SK-N-MC (cell line): ENCODE measurements at regions not wholly inside any gene's neighbourhood (a gene's known extent, or its start where the extent isn't known, plus 50 kb on each side); places are given as distances from the start of the nearest gene placed in this dataset.
"Not testable (repeated sequence)": the region's sequence is repeated elsewhere in the genome, so short reads cannot be mapped to it uniquely, and the experiment has no call there.

Experiments used
- DNase-seq: peaks from one replicate; pipeline ENCODE4 v3.0.0-alpha.2; 2011; ENCODE audit warnings: low read depth, low spot score
- H3K27ac ChIP-seq: fragments of 200-600 bp; sonication (generic); 2 replicates; pipeline ENCODE4 v1.5.1; 2016; ENCODE audit warnings: mixed run types
- H3K36me3 ChIP-seq: fragments of 200-600 bp; sonication (generic); 2 replicates; pipeline ENCODE4 v1.6.1; 2017; ENCODE audit warnings: antibody characterized with exemption, low read length, mixed read lengths; ENCODE audit not compliant: insufficient read depth
- H3K4me3 ChIP-seq: fragments of 200-600 bp; sonication (generic); 2 replicates; pipeline ENCODE4 v1.5.1; 2016
- H3K9ac ChIP-seq: fragments of 200-600 bp; sonication (generic); 2 replicates; pipeline ENCODE4 v1.8.0; 2017; ENCODE audit warnings: mixed run types, mixed read lengths; ENCODE audit not compliant: insufficient read length
- H3K9me3 ChIP-seq: fragments of 200-600 bp; sonication (generic); 2 replicates; pipeline ENCODE4 v1.6.1; 2017; ENCODE audit warnings: low read depth, mild to moderate bottlenecking, antibody characterized with exemption, low read length, moderate library complexity, mixed read lengths
- EZH2 ChIP-seq: fragments of 200-600 bp; sonication (generic); IDR thresholded peaks from one replicate; pipeline ENCODE4 v1.6.1; 2017; ENCODE audit warnings: antibody characterized with exemption
- FOXP2 ChIP-seq: optimal IDR thresholded peaks from 2 replicates; pipeline ENCODE3; 2011; ENCODE audit warnings: mild to moderate bottlenecking, moderate library complexity; ENCODE audit not compliant: insufficient read depth; ENCODE audit errors: extremely low read length, control extremely low read depth
- POLR2AphosphoS5 ChIP-seq: IDR thresholded peaks from 2 replicates; pipeline ENCODE4 v1.6.1; 2012; ENCODE audit warnings: mild to moderate bottlenecking, low read depth, low read length, borderline replicate concordance

DNA sequence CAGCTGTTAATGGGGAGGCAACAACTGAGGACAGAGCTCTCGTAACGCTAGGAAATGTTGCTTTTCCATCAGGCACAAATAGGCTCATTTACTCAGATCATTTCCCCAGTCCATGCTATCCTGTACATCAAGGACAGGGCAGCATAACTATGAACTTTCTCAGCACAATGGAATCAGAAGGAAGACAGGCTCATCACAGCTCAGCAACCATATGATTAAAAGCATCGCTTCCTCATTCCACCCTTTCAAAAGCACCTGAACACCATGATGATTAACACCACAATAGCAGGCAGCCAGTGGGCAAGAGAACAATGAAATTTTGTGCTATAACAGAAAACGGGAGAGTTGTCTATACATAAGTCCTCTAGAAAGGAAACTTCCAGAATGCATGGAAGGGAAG is 297.8 kb downstream of the ZNF674 start:
- Histone ChIP-seq H3K36me3 (no peaks in the 10 kb centered on the region), H3K27ac (no peak overlapping the region), H3K9ac (no peak overlapping the region), H3K4me3 (no peak overlapping the region), H3K9me3 (no peaks in the 10 kb centered on the region)
- no peak for TF ChIP-seq EZH2
- no peak for TF ChIP-seq FOXP2
- no peak for TF ChIP-seq POLR2AphosphoS5
- no peak for DNase-seq

DNA sequence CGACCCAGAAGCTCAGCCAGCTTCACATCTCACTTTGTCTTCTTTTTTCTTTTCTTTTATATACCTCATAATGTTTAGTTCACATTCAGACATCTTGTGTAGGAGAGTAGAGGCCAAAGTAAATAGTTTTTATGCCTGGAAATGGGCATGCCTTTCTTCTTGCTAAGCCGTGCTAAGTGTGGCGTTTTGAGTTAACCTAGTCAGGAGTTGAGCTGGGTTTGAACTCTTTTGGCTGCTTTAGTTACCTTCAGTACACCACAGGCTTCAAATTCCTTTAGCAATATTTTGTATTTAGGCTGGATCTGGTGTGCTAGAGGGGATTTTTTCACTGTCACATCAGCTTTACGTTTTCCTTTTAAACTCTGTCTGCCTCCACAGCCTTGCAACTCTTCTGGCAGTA is 300.8 kb downstream of the ZNF674 start:
- no peak for DNase-seq
- H3K27ac ChIP-seq, result no peak overlapping the region
- no peak overlapping the region for H3K4me3 ChIP-seq
- H3K9ac ChIP-seq, result no peak overlapping the region
- no peaks in the 10 kb centered on the region for H3K36me3 ChIP-seq
- no peaks in the 10 kb centered on the region for H3K9me3 ChIP-seq
- TF ChIP-seq FOXP2 (no peak), EZH2 (no peak), POLR2AphosphoS5 (no peak)

DNA sequence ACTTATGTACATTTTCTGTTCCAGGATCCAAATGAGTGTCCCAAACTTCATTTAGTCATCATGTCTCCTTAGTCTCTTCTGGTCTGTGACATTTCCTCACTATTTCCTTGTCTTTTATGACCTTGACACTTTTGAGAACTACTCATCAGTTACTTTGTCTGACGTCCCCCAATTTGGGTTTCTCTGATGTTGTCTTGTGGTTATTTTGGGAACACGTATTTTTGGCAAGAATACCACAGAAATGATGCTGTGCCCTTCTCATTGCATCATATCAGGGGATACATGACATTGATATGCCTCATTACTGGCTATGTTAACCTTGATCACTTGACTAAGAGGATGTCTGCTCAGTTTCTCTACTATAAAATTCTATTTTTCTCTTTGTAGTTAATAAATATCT is 308.8 kb downstream of the ZNF674 start:
- no peak for DNase-seq
- Histone ChIP-seq H3K9ac (no peak overlapping the region), H3K9me3 (no peaks in the 10 kb centered on the region), H3K36me3 (no peaks in the 10 kb centered on the region), H3K4me3 (no peak overlapping the region), H3K27ac (no peak overlapping the region)
- TF ChIP-seq POLR2AphosphoS5 (no peak), FOXP2 (no peak)

DNA sequence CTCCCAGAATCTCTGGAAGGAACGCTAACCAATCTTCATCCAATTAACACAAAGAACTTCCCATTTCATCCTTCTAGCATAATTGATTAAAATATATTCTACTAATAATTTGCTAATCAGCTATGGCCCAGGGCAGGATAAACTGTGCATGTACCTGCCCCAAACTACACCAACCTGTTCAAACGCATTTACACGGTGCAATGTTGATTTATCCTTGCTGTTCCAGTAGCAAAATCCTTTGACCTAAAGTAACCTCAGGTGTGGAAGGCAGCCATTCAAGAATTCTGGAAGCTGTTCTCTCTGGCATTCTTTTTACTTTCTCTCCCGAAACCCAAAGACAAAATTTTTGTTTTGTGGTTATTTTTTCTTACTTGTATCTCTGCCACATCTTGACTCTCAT is 309.4 kb downstream of the ZNF674 start:
- no peak for DNase-seq
- TF ChIP-seq FOXP2 (no peak), EZH2 (no peak), POLR2AphosphoS5 (no peak)
- H3K9me3 ChIP-seq, result no peaks in the 10 kb centered on the region
- no peak overlapping the region for H3K9ac ChIP-seq
- no peak overlapping the region for H3K27ac ChIP-seq
- no peak overlapping the region for H3K4me3 ChIP-seq
- no peaks in the 10 kb centered on the region for H3K36me3 ChIP-seq

DNA sequence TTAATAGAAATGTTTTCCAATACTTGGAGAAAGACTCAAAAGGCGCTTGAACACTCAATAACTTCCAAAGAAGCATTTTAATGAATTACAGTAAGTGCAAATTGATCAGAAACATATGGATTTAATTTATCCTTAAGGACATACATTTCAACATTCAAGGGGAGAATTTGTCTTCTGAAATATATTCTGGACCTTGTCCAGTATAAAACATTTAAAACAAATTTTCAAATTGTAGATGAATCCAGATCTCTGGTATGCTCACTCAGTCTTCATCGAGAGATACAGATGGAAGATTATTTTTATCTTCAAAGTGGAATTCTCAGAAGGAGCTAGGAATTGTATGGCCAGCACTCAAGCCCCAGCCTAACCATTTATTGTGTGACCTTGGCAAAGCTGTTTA is 310.4 kb downstream of the ZNF674 start:
- Histone ChIP-seq H3K36me3 (no peaks in the 10 kb centered on the region), H3K9me3 (no peaks in the 10 kb centered on the region), H3K4me3 (no peak overlapping the region), H3K9ac (no peak overlapping the region), H3K27ac (no peak overlapping the region)
- DNase-seq, result no peak
- TF ChIP-seq POLR2AphosphoS5 (no peak), FOXP2 (no peak), EZH2 (no peak)

DNA sequence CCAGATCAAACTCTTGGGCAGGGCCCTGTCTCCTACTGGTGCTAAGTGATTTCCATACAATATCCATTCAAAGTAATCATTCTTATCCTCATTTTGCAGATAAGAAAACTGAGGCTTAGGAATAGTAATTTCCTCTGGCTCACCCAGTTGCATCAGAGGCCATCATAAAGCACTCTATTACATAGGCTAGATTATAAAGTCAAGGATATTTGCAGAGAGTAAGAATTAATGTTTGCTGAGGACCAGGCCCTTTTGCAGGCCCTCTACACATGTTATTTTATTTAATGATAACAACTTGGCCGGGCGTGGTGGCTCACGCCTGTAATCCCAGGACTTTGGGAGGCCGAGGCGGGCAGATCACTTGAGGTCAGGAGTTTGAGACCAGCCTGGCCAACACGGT is 316.8 kb downstream of the ZNF674 start:
- DNase-seq, result no peak
- Histone ChIP-seq H3K36me3 (no peaks in the 10 kb centered on the region), H3K9me3 (no peaks in the 10 kb centered on the region), H3K4me3 (no peak overlapping the region), H3K27ac (no peak overlapping the region), H3K9ac (no peak overlapping the region)
- TF ChIP-seq FOXP2 (no peak), POLR2AphosphoS5 (no peak), EZH2 (no peak)

DNA sequence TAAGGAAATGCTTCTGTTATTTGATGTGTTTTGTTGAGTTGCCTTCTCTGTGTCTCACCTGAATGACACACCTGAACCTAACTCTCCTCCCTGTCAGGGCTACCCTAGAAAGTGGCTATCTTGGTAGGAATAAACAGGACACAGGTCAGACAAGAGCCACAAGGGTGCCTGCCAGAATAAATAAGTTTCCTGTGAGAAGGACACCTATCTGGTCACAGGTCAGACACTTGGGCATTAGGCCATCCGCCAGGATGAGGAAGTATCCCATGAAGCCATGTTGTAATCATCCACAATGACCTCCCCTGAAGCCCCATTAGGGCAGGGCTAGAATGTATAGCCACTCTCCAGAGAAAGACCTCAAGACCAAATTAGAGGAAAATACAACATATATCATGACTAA is 318.8 kb downstream of the ZNF674 start:
- DNase-seq, result no peak
- no peaks in the 10 kb centered on the region for H3K36me3 ChIP-seq
- H3K9ac ChIP-seq, result no peak overlapping the region
- no peak overlapping the region for H3K27ac ChIP-seq
- no peak overlapping the region for H3K4me3 ChIP-seq
- TF ChIP-seq EZH2 (no peak), FOXP2 (no peak), POLR2AphosphoS5 (no peak)
- H3K9me3 ChIP-seq, result no peaks in the 10 kb centered on the region

DNA sequence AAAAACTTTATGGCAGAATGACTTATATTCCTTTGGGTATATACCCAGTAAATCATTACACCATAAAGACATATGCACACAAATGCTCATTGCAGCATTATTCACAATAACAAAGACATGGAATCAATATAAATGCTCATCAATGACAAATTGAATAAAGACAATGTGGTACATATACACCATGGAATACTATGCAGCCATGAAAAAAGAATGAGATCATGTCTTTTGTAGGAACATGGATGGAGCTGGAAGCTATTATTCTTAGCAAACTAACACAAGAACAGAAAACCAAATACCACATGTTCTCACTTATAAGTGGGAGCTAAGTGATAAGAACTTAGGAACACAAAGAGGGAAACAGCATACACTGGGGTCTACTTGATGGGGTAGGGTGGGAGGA is 321.7 kb downstream of the ZNF674 start:
- H3K27ac ChIP-seq, DNase-seq, H3K4me3 ChIP-seq, H3K9ac ChIP-seq, H3K9me3 ChIP-seq, H3K36me3 ChIP-seq: not testable (repeated sequence)

DNA sequence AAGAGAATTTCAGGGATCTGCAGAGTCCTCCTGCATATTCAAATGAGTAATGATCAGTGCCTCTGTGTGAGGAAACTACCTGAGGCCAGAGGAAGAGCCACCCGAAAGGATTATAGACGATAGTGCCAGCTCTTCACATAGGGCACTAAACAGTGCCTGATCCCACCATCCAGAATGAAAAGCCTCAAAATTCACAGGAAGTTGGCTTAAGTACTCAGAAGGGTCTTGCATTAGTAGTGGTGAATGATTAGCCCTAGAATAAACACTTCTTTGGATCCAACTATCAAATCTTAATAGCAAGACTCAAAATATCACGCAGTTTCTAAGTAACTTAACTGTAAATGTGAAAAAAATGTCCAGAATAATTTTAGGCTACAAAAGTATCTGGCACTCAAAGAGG is 324.4 kb downstream of the ZNF674 start:
- no peak overlapping the region for H3K4me3 ChIP-seq
- H3K9ac ChIP-seq, result no peak overlapping the region
- no peak for DNase-seq
- no peak overlapping the region for H3K27ac ChIP-seq
- TF ChIP-seq EZH2 (no peak), POLR2AphosphoS5 (no peak), FOXP2 (no peak)
- no peaks in the 10 kb centered on the region for H3K9me3 ChIP-seq
- no peaks in the 10 kb centered on the region for H3K36me3 ChIP-seq

DNA sequence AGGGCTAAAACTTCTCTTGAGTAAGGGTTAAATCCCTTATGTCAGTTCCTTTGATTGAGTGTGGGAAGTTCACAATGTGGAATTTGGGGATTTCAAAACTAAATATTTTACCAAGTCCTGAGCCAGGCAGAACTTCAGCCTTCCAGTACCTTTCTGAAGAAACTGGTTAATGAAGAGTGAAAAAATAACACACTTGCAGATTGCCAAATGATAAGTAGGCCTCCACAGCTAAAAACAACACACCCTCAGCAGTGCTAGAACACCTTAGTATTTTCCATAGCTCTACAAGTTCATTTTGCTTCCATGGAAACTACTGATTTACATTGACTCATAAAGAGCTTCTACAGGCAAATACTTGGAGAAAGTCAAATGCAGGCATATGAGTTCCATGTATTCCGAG is 326.8 kb downstream of the ZNF674 start:
- Histone ChIP-seq H3K9me3 (no peaks in the 10 kb centered on the region), H3K36me3 (no peaks in the 10 kb centered on the region), H3K27ac (no peak overlapping the region), H3K4me3 (no peak overlapping the region), H3K9ac (no peak overlapping the region)
- no peak for DNase-seq
- TF ChIP-seq POLR2AphosphoS5, result no peak
- TF ChIP-seq EZH2, result no peak
- TF ChIP-seq FOXP2, result no peak
